GM23338 (cell line): ENCODE measurements at regions not wholly inside any gene's neighbourhood (a gene's known extent, or its start where the extent isn't known, plus 50 kb on each side); places are given as distances from the start of the nearest gene placed in this dataset.

ENCODE experiments used
- ATAC-seq: fragments of 200-7000 bp; cut with Tn5 transposase; 3 replicates; pipeline ENCODE4 v1.9.1; 2020
- DNase-seq: peaks from one replicate; pipeline ENCODE4 v3.0.0-alpha.2; 2015; ENCODE audit warnings: low spot score
- H2AFZ ChIP-seq: fragments of 200-600 bp; sonication (generic); 2 replicates; pipeline ENCODE4 v1.8.0; 2016; ENCODE audit warnings: antibody characterized with exemption, mild to moderate bottlenecking, moderate library complexity
- H3F3A ChIP-seq: fragments of 200-600 bp; sonication (generic); replicated peaks from 2 replicates; pipeline ENCODE4 v1.8.0; 2017; ENCODE audit warnings: antibody characterized with exemption, mixed run types, low read depth
- H3K27ac ChIP-seq: fragments of 200-600 bp; sonication (generic); 2 replicates; pipeline ENCODE4 v1.6.1; 2016; ENCODE audit warnings: low read depth
- H3K27me3 ChIP-seq: fragments of 200-600 bp; sonication (generic); 2 replicates; pipeline ENCODE4 v1.8.0; 2016; ENCODE audit warnings: mild to moderate bottlenecking, mixed run types, moderate library complexity; ENCODE audit not compliant: insufficient read depth
- H3K36me3 ChIP-seq: fragments of 200-600 bp; sonication (generic); 2 replicates; pipeline ENCODE4 v1.8.0; 2016; ENCODE audit warnings: mild to moderate bottlenecking; ENCODE audit not compliant: insufficient read depth
- H3K4me1 ChIP-seq: fragments of 200-600 bp; sonication (generic); 2 replicates; pipeline ENCODE4 v1.8.0; 2016; ENCODE audit warnings: mild to moderate bottlenecking, moderate library complexity; ENCODE audit not compliant: insufficient read depth
- H3K4me2 ChIP-seq: fragments of 200-600 bp; sonication (generic); 2 replicates; pipeline ENCODE4 v1.7.1; 2017; ENCODE audit warnings: mixed run types
- H3K4me3 ChIP-seq: fragments of 200-600 bp; sonication (generic); 2 replicates; pipeline ENCODE4 v1.6.1; 2016; ENCODE audit warnings: mixed run types
- H3K79me2 ChIP-seq: fragments of 200-600 bp; sonication (generic); replicated peaks from 2 replicates; pipeline ENCODE4 v1.8.0; 2017; ENCODE audit warnings: mild to moderate bottlenecking; ENCODE audit not compliant: insufficient read depth
- H3K9me2 ChIP-seq: fragments of 200-600 bp; sonication (generic); 2 replicates; pipeline ENCODE4 v1.8.0; 2017; ENCODE audit not compliant: insufficient read depth
- H4K20me1 ChIP-seq: fragments of 200-600 bp; sonication (generic); replicated peaks from 2 replicates; pipeline ENCODE4 v1.8.0; 2017; ENCODE audit warnings: mild to moderate bottlenecking; ENCODE audit not compliant: insufficient read depth
- H3K27ac Mint-ChIP-seq: 2 replicates; pipeline ENCODE4 v1.8.0; 2020; ENCODE audit warnings: inconsistent platforms, mild to moderate bottlenecking, moderate library complexity, mixed read lengths
- H3K27me3 Mint-ChIP-seq: 3 replicates; pipeline ENCODE4 v1.8.0; 2022; ENCODE audit warnings: low read depth, mild to moderate bottlenecking, moderate library complexity, mixed read lengths, inconsistent platforms; ENCODE audit not compliant: insufficient read depth, poor library complexity
- H3K36me3 Mint-ChIP-seq: 3 replicates; pipeline ENCODE4 v1.8.0; 2021; ENCODE audit warnings: low read depth, mild to moderate bottlenecking, inconsistent platforms, moderate library complexity, mixed read lengths
- H3K4me1 Mint-ChIP-seq: 3 replicates; pipeline ENCODE4 v1.8.0; 2020; ENCODE audit warnings: mild to moderate bottlenecking, inconsistent platforms, mixed read lengths
- H3K4me3 Mint-ChIP-seq: 3 replicates; pipeline ENCODE4 v1.8.0; 2021; ENCODE audit warnings: moderate library complexity, mild to moderate bottlenecking, inconsistent platforms, mixed read lengths
- H3K9me3 Mint-ChIP-seq: 3 replicates; pipeline ENCODE4 v1.8.0; 2020; ENCODE audit warnings: moderate library complexity, mild to moderate bottlenecking, inconsistent platforms, mixed read lengths
- CREB1 ChIP-seq: fragments of 250-450 bp; sonication (Bioruptor Pico); IDR thresholded peaks from 2 replicates; pipeline ENCODE4 v1.5.0; 2020; ENCODE audit warnings: low read depth, mild to moderate bottlenecking, moderate library complexity
- CTCF ChIP-seq, 2 experiments: fragments of 200-600 bp in 1 of 2; sonication (generic) in 1 of 2; conservative IDR thresholded peaks; 2 replicates each; pipeline versions ENCODE4 v1.5.1 to v1.6.1; 2016 to 2017; ENCODE audit warnings: antibody characterized with exemption in 2 of 2, low read depth in 2 of 2, mild to moderate bottlenecking in 2 of 2, moderate library complexity in 1 of 2
- EZH2phosphoT487 ChIP-seq: fragments of 200-600 bp; sonication (generic); IDR thresholded peaks from one replicate; pipeline ENCODE4 v1.8.1; 2018; ENCODE audit warnings: antibody characterized with exemption; ENCODE audit not compliant: unreplicated experiment
- JUNB ChIP-seq: IDR thresholded peaks from one replicate; pipeline ENCODE4 v1.6.1; 2016; ENCODE audit warnings: antibody characterized with exemption; ENCODE audit not compliant: unreplicated experiment
- NANOG ChIP-seq: IDR thresholded peaks from 2 replicates; pipeline ENCODE4 v1.6.1; 2016; ENCODE audit warnings: antibody characterized with exemption, borderline replicate concordance
- POLR2AphosphoS5 ChIP-seq: IDR thresholded peaks from 2 replicates; pipeline ENCODE4 v1.6.1; 2016; ENCODE audit warnings: antibody characterized with exemption, low read depth
- REST ChIP-seq: IDR thresholded peaks from one replicate; pipeline ENCODE4 v1.6.1; 2018; ENCODE audit warnings: antibody characterized with exemption; ENCODE audit not compliant: unreplicated experiment
- ZNF114 ChIP-seq: fragments of 250-450 bp; sonication (Bioruptor Pico); IDR thresholded peaks from 2 replicates; pipeline ENCODE4 v1.5.0; 2020; ENCODE audit warnings: mild to moderate bottlenecking, moderate library complexity
- ZNF462 ChIP-seq: fragments of 250-450 bp; sonication (Bioruptor Pico); IDR thresholded peaks from 2 replicates; pipeline ENCODE4 v1.5.0; 2020; ENCODE audit warnings: mild to moderate bottlenecking, moderate library complexity

GRCh38 chr6:126185774-126186173, 154.1 kb upstream of the CENPW start (continued):
- TF ChIP-seq REST: no peak
- TF ChIP-seq CTCF (conservative IDR thresholded peaks at IDR 0.05; ENCODE audit: low read depth in 2 of 2): no peak
- TF ChIP-seq CREB1 (CRISPR knock-in tag): no peak

GRCh38 chr6:126188279-126188909, 151.5 kb upstream of the CENPW start:
- DNase-seq (no peak), ATAC-seq (no peak)
- TF ChIP-seq EZH2phosphoT487 (no peak), POLR2AphosphoS5 (no peak), ZNF462 (no peak), ZNF114 (CRISPR knock-in tag) (no peak), NANOG (no peak), CREB1 (CRISPR knock-in tag) (no peak), JUNB (no peak), REST (no peak)

More at GRCh38 chr6:126188279-126188909, 151.5 kb upstream of the CENPW start:
- Histone ChIP-seq H2AFZ (no peak overlapping the region), H3K9me2 (no peaks in the 10 kb centered on the region), H3K27me3 (no peaks in the 10 kb centered on the region), H3K27ac (no peak overlapping the region), H3K4me1 (no peaks in the 10 kb centered on the region), H4K20me1 (no peaks in the 10 kb centered on the region), H3K79me2 (no peaks in the 10 kb centered on the region), H3K4me2 (no peak overlapping the region), H3K4me3 (no peak overlapping the region), H3K36me3 (no peaks in the 10 kb centered on the region), H3F3A (no peaks in the 10 kb centered on the region)
- Mint-ChIP-seq H3K36me3 (no peaks in the 10 kb centered on the region), H3K4me3 (no peak overlapping the region), H3K4me1 (peaks cover 1% of the 10 kb centered on the region; the same call in 2 of the 3 replicates), H3K27ac (no peak overlapping the region), H3K9me3 (no peaks in the 10 kb centered on the region), H3K27me3 (peaks cover 2% of the 10 kb centered on the region)
